ENCODE measurements at regions not wholly inside any gene's neighbourhood (a gene's known extent, or its start where the extent isn't known, plus 50 kb on each side); places are given as distances from the start of the nearest gene placed in this dataset.
"Not testable (repeated sequence)": the region's sequence is repeated elsewhere in the genome, so short reads cannot be mapped to it uniquely, and the experiment has no call there.

DNA sequence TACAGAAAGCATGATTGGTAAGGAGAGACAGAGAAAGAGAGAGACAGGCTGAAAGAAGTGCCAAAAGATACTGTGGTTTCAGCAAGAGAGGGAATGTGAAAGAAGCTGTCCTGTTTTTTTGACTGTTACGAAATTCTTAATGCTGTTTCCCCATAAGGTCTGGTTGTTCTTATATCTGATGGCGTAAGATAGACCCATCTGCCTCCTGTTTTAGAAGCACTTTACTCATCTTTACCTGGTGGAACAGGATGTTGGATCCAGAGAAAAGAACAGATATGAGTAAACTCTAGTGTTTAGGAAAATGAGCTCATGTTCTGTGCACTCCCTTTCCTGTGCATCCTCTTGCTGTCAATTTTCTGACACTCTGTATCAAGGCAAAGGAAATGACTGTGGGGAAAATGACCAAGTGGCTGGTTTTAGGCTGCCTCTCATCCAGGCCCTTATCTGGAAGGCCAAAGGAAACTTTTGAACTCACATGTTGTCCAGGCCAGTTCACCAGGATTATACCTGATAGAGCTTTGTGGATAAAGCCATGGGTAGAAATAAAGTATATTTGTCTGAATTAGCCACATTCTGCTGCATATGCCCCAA lies 311.7 kb upstream of the HTR2C start:
- in situ Hi-C loops (cut with MboI; ENCODE audit: low pct_unique_long_range_greater_than_20kb, low sequenced_read_pairs): no loop called here
- peak; percentile 83 for DNase-seq

DNA sequence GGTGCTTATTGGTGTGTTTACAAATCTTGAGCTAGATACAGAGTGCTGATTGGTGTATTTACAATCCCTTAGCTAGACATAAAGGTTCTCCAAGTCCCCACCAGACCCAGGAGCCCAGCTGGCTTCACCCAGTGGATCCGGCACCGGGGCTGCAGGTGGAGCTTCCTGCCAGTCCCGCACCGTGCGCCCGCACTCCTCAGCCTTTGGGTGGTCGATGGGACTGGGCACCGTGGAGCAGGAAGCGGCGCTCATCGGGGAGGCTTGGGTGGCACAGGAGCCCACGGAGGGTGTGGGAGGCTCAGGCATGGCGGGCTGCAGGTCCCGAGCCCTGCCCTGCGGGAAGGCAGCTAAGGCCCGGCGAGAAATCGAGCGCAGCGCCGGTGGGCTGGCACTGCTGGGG lies 313.5 kb upstream of the HTR2C start:
- in situ Hi-C loops (cut with MboI; ENCODE audit: low pct_unique_long_range_greater_than_20kb, low sequenced_read_pairs); DNase-seq: not testable (repeated sequence)

DNA sequence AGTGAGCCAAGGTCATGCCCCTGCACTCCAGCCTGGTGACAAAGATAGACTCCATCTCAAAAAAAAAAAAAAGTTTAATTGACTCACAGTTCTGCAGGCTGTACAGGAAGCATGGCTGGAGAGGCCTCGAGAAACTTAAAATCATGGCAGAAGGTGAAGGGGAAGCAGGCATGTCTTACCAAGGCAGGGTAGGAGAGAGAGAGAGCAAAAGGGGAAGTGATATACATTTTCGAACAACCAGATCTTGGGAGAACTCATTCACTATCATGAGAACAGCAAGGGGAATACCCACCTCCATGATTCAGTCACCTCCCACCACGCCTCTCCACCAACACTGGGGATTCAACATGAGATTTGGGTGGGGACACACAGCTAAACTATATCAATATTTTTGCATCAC lies 315.2 kb upstream of the HTR2C start:
- in situ Hi-C loops (cut with MboI; ENCODE audit: low pct_unique_long_range_greater_than_20kb, low sequenced_read_pairs): no loop called here
- peak; percentile 87 for DNase-seq

DNA sequence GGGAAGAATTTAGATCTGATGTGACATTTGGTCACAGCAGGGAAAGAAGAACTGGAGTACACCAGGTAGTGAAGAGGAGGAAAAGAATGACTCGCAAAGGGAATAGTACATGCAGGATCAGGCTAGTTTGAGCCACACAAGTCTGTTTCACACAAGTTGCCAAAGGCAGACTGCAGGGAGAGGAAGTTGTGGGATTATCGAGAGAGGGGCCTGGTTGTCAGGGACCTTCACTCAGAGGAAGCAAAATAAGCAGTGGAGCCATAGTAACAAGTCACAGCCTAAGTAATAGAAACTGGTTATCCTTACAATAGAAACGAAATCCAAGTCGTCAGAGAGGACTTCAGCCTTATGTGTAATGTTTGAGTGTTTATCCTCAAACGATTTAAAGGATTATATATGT lies 316.7 kb upstream of the HTR2C start:
- peak; percentile 84 for DNase-seq
- in situ Hi-C loops (cut with MboI; ENCODE audit: low pct_unique_long_range_greater_than_20kb, low sequenced_read_pairs): no loop called here

DNA sequence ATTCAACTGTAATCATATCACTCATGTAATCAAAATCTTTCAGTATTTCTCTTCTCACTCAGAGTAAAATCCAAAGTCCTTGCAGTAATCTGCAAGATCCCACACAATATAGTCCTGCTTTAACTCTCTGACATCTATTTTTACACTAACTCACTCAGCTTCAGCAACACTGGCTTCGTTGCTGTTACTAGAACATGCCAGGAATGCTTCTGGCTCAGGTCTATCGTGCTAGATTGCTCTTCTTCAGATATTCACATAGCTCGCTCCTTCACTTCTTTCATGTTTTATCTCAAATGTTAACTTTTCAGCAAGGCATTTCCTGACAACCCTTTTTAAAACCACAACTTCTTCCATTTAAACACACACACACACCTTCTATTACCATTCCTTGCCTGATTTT lies 331.7 kb upstream of the HTR2C start:
- in situ Hi-C loops (cut with MboI; ENCODE audit: low pct_unique_long_range_greater_than_20kb, low sequenced_read_pairs): no loop called here
- DNase-seq: no peak

DNA sequence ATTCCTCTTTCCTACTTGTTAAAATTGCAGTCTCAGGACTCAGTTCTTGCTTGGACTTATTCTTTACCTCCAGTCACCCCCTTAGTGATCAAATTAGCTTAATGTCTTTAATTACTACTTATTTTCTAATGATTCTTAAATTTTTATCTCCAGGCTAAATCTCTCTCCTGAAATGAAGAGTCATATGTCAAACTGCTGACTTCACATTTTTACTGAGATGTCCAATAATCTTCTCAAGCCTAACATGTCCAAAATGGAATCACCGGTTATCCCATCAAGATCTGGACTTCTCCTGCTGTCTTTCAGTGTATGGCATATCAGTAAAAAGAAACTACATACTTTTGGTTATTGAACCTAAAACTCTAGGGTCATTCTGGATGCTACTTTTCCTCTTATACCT lies 332.3 kb upstream of the HTR2C start:
- DNase-seq: no peak
- in situ Hi-C loops (cut with MboI; ENCODE audit: low pct_unique_long_range_greater_than_20kb, low sequenced_read_pairs): no loop called here

DNA sequence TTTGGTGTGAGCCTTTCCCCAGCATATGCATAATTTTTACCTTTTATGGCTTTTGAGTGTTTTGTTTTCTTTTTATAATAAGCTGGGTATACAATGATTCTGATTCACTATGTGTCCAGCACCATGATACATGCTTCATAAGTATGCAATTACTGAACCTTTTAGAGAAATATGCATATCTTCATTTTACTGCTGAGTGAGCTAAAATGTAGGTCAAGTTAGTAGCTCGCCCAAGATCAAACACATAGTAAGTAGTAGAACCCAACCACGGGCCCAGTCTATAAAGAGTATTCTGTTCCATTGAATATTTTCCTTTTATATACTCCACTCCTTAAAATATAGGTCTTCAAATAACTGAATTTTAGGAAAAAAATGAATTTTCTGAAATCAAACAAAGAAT lies 362.4 kb upstream of the HTR2C start:
- in situ Hi-C loops (cut with MboI; ENCODE audit: low pct_unique_long_range_greater_than_20kb, low sequenced_read_pairs): no loop called here
- no peak for DNase-seq

DNA sequence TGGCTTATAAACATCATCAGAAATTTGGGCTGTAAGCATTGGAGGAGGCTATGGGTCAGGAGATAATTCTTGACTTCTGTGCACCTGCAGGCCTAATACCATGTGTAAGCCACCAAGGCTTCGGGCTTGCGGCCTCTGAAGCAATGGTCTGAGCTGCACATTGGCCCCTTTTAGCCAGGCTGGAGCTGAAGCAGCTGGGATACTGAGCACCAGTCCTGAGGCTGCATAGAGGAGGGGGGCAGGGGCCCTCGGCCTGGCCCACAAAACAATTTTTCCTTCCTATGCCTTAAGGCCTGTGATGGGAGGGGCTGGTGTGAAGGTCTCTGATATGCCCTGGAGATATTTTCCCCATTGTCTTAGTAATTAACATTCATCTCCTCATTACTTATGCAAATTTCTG lies 373.0 kb upstream of the HTR2C start:
- in situ Hi-C loops (cut with MboI; ENCODE audit: low pct_unique_long_range_greater_than_20kb, low sequenced_read_pairs): no loop called here

DNA sequence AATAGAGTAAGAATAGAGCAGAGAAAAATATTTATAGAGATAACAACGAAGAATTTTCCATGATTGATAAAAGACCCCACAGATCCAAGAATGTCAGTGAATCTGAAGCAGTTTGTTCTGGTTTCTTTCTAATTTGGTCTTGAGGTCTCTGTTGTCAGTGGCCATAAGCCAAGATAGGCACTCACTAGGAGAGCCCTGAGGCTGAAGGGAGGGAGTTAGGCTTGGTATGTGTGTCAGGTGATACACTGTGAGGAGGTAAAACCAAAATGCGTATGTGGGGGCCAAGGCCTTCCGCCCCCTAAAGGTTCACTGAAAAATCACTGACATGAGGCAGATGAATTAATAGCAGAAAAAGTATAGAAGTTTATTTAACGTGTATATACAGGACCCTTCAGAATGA lies 382.3 kb upstream of the HTR2C start:
- in situ Hi-C loops (cut with MboI; ENCODE audit: low pct_unique_long_range_greater_than_20kb, low sequenced_read_pairs): no loop called here
- no peak for DNase-seq

More for the DNA sequence above, 373.0 kb upstream of the HTR2C start:
- no peak for DNase-seq

DNA sequence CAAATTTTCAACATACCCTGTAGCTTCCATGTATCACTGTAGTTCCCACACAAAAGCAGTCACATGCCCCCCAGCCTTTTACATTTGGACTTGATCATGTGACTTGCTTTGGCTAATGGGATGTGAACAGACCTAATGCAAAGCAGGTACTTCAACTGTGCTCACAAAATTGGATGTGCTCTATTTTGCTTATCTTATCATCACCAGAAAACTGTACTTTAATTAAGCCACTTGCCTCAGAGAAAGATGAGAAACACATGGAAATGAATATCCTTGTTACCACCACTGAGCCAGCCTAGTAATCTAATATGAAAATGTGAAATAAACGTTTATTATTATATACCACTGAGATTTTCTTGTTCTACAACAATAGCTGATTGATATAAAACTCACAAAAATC lies 402.7 kb upstream of the HTR2C start:
- DNase-seq: no peak
- in situ Hi-C loops (cut with MboI; ENCODE audit: low pct_unique_long_range_greater_than_20kb, low sequenced_read_pairs): no loop called here

DNA sequence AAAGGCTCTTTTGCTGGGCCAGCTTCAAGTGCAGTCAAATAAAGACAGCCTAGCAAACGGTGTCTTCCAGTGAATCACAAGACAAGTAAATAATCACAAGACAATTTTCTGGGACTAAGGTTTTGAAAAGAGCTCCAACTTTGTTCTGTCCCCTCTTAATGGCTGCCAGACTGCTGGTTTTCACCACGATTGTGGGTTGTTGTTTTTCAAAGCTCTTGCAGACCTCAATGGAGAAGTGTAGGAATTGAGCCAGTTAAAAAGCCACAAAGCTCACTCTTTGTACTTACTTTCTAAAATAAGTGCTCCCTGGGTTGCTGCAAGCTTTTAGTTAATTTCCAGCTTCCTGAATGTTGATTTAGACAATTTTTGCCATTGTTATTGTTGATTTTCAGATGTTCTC lies 405.8 kb upstream of the HTR2C start:
- DNase-seq: peak; percentile 80
- in situ Hi-C loops (cut with MboI; ENCODE audit: low pct_unique_long_range_greater_than_20kb, low sequenced_read_pairs): no loop called here

DNA sequence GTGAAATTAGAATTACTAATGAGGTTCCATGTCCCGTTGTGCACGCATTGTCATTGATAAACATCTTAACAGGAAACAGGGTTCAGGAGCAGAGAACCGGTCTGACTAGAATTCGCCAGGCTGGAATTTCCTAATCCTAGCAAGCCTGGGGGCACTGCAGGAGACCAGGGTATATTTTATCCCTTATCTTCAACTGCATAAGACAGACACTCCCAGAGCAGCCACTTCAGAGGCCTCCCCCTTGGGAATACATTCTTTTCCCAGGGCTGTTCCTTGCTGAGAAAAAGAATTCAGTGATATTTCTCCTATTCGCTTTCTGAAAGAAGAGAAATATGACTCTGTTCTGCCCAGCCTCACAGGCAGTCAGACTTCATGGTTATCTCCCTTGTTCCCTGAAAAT lies 416.6 kb upstream of the HTR2C start:
- in situ Hi-C loops (cut with MboI; ENCODE audit: low pct_unique_long_range_greater_than_20kb, low sequenced_read_pairs); DNase-seq: not testable (repeated sequence)

DNA sequence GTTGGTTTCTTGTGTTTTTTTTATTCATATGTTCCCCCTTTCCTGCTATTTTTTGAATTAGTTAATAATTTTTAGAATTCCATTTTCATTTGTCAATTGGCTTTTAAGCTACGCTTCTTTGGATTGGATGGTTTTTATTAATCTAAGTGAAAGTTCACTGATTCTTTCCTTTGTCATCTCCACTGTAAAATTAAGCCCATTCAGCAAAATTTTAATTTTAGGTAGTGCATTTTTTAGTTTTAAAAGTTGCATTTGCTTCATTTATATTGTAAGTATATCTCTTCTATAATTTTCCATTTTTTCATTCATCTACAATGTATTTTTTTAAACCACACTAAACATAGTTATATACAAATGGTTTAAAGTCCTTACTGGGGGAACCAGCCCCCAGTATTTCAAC lies 417.3 kb upstream of the HTR2C start:
- in situ Hi-C loops (cut with MboI; ENCODE audit: low pct_unique_long_range_greater_than_20kb, low sequenced_read_pairs): no loop called here
- no peak for DNase-seq

DNA sequence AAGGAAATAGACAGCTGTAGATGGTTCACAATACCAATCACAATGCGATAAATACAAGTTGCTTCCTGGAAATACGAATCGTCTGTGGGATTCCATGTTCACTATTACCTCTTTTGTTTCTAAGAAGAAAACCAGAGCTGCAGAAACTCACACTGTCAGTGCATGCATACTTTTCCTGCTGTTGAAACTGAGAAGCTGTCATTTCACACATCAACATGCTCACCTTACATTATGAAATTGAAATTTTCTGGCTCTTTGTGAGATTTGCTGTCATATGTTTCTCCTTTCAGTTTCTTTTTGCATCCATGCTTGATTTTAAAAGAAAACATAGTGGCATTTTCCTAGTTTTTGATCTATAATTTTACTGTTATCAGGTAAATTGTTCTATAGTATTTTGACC lies 418.3 kb upstream of the HTR2C start:
- in situ Hi-C loops (cut with MboI; ENCODE audit: low pct_unique_long_range_greater_than_20kb, low sequenced_read_pairs): no loop called here
- DNase-seq: no peak

DNA sequence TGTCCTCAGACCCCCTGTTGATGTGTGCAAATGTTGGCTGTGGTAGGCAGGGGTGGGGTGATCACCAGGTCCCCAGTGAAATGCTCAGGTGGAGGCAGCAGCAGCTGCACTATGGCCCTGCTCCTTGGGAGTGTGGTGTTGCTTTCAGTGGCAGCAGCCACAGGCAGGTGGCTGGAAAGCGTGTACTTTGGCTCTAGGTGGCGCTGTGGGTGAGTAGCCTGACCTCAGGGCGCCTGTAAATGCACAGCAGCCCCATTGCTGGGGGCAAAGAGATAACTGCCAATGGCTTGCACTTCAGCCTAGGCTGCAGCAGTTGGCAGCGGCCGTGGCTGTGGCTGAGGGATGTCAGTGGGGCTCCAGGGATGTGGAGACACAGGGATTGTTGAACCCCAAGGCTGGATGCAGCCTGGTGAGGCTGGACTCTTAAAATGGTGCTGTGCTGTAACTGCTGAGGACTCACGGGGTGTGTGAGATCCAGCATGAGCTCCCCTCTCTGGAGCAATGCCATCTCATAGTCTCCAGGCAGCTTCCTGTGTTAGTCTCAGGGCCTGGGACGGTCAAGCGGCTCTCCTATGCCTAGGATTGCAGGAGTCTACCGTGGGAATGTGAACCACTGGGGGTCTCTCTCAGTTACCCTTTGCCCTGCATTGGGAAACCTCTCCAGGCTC lies 421.7 kb upstream of the HTR2C start:
- peak; percentile 47 for DNase-seq
- in situ Hi-C loops (cut with MboI; ENCODE audit: low pct_unique_long_range_greater_than_20kb, low sequenced_read_pairs): no loop called here

DNA sequence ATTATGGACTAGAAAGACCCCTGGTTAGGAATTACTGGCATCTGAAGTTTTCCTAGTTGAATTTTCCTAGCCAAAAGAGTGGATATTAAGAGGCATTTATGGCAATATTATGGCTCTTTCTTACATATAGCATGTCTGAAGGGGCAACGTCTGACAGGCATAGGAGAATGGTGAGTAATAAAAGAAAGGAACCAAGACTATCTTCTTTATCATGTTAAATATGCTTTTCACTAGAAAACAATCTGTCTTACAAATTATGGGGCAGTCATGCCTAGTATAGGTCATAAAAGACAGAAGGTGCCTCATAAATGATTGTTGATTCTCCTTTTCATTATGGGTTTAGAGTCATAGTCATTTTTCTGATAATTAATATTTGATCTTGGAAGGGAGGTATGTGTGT lies 431.1 kb upstream of the HTR2C start:
- in situ Hi-C loops (cut with MboI; ENCODE audit: low pct_unique_long_range_greater_than_20kb, low sequenced_read_pairs): no loop called here
- no peak for DNase-seq

DNA sequence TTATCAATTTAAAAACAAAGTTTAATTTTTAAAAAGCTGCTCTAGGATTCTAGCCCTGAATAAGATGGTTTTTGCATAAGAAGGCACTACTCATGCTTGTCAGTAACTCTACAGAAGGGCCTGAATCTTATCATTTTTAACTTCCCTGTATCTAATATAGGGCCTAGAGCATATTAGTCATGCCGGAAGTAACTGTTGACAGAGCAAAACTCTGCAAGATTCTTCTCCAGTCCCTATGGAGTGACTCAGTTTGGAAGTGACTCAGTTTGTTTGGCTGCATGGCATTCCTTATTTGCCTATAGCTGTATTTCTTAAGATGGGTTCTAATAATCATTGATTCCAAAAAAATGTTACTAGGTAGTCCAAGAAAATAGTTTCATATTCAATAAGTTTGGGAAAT lies 431.8 kb upstream of the HTR2C start:
- in situ Hi-C loops (cut with MboI; ENCODE audit: low pct_unique_long_range_greater_than_20kb, low sequenced_read_pairs): no loop called here
- DNase-seq: peak; percentile 49

DNA sequence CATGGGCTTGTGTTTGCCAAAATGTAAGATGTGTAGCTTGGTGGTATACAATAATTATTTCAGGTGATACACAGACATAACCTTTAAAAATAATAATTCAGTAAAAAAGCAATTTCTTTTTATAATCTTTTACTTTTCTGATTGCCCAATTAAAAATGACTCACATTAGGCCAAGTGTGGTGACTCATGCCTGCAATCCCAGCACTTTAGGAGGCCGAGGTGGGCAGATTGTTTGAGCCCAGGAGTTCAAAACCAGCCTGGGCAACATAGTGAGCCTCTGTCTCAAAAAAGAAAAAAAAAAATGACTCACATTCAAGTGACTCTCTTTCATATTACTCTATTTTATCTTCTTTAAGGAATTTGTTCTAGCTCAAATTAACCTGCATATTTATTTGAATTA lies 449.4 kb upstream of the HTR2C start:
- DNase-seq: no peak
- in situ Hi-C loops (cut with MboI; ENCODE audit: low pct_unique_long_range_greater_than_20kb, low sequenced_read_pairs): no loop called here

DNA sequence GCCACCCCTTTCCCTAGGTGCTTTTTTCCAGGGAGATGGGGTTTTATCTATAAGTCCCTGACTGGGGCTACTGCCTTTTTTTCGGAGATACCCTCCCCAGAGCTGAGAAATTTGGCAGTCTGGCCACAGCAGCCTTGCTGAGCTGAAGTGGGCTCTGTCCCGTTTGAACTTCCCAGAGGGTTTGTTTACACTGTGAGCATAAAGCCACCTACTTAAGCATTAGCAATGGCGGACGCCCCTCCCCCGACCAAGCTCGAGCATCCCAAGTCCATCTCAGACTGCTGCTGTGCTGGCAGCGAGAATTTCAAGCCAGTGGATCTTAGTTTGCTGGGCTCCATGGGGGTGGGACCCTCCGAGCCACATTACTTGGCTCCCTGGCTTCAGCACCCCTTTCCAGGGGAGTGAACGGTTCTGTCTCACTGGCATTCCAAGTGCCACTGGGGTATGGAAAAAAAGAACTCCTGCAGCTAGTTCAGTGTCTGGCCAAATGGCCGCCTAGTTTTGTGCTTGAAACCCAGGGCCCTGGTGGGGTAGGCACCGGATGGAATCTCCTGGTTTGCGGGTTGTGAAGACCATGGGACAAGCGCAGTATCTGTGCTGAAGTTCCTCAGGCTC lies 456.4 kb upstream of the HTR2C start:
- DNase-seq: no peak
- in situ Hi-C loops (cut with MboI; ENCODE audit: low pct_unique_long_range_greater_than_20kb, low sequenced_read_pairs): no loop called here

DNA sequence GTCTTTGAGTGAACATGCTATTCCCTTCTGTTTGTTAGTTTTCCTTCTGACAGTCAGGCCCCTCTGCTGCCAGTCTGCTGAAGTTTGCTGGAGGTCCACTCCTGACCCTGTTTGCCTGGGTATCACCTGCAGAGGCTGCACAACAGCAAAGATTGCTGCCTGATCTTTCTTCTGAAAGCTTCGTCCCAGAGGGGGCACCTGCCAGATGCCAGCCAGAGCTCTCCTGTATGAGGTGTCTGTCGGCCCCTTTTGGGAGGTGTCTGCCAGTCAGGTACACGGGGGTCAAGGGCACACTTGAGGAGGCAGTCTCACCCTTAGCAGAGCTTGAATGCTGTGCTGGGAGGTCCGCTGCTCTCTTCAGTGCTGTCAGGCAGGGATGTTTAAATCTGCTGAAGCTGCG lies 456.9 kb upstream of the HTR2C start:
- DNase-seq: no peak
- in situ Hi-C loops (cut with MboI; ENCODE audit: low pct_unique_long_range_greater_than_20kb, low sequenced_read_pairs): no loop called here

DNA sequence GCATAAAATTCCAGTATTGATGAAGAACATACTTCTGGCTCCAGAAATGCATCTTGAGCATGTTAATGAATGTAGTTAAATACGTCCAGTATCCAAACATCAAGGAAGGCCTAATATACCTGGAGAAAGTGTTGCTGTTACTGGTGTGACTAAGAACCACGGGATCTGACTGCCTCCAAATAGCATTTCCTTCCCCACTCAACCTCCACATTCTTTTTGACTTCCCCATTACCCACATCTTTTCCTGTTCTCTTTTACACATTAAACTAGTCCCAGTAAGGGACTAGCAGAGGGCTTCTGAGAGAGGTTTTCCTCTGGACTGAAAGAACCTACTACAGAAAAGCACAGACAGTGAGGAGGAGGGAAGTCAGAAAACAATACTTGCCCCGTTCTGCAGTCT lies 482.8 kb upstream of the HTR2C start:
- peak; percentile 78 for DNase-seq
- in situ Hi-C loops (cut with MboI; ENCODE audit: low pct_unique_long_range_greater_than_20kb, low sequenced_read_pairs): no loop called here

Measured in KBM-7 (cell line).